Pancreas (tissue), 10 donors: ENCODE measurements at regions not wholly inside any gene's neighbourhood (a gene's known extent, or its start where the extent isn't known, plus 50 kb on each side); places are given as distances from the start of the nearest gene placed in this dataset.

Source experiments
- ATAC-seq, 4 donors: fragments of 200-7000 bp; cut with Tn5 transposase; one replicate each; pipeline versions ENCODE4 v1.8.0 to v1.9.1; 2020; ENCODE audit warnings: mild to moderate bottlenecking in 4 of 4, moderate library complexity in 4 of 4
- DNase-seq, 6 donors: peaks; one replicate each; pipeline ENCODE4 v3.0.0-alpha.2; 2020
- FAIRE-seq: peaks from 2 replicates; lab custom pipeline; 2012; peaks lifted over from hg19 to GRCh38; lab: Jason Lieb, UNC
- H3K27ac ChIP-seq, 4 donors: fragments of 200-600 bp; sonication (generic); 1 replicate in 3 of 4; 2 replicates in 1 of 4; pipeline versions ENCODE4 v1.5.0 to v1.8.0; 2020
- H3K27me3 ChIP-seq, 4 donors: fragments of 200-600 bp; one replicate each; pipeline ENCODE4 v1.8.0; 2021
- H3K36me3 ChIP-seq, 3 donors: fragments of 200-600 bp; sonication (generic) in 1 of 3; one replicate each; pipeline versions ENCODE4 v1.5.0 to v1.8.0; 2020 to 2021
- H3K4me1 ChIP-seq, 3 donors: fragments of 200-600 bp; one replicate each; pipeline ENCODE4 v1.8.0; 2021
- H3K4me3 ChIP-seq, 4 donors: fragments of 200-600 bp; sonication (generic) in 2 of 4; one replicate each; pipeline versions ENCODE4 v1.5.0 to v1.8.0; 2020 to 2021
- H3K9me3 ChIP-seq, 4 donors: fragments of 200-600 bp; one replicate each; pipeline ENCODE4 v1.8.0; 2021
- WGBS, 2 donors: extraction: QIAGEN DNeasy Blood & Tissue Kit; methylation state at CpG; one replicate each; pipeline ENCODE4 v1.1.7; 2013; 5-methylcytosine and 5-hydroxymethylcytosine counted together
- intact Hi-C, 3 donors: fragments of 100-400 bp; cut with DNase I; formaldehyde crosslinking; loops; one replicate each; pipeline versions ENCODE4 v1.11.1 to v1.14.2; 2022
- TF ChIP-seq, protein P1 (sequence below), 4 donors: fragments of 200-600 bp; sonication (generic) in 3 of 4; IDR thresholded peaks; one replicate each; pipeline versions ENCODE4 v1.5.0 to v1.8.0; 2021; ENCODE audit warnings: antibody characterized with exemption in 4 of 4
- donor health status: healthy with polysubstance abuse.
- donor health status: DM: no; HTN: no; CAD: no; lungs with moderate emphysema.
- donor health status: DM: no; HTN: no; CAD: no.
- donor health status: control.
- donor health status: control.
- donor health status: Bipolar disorder and iron deficiency.
- donor health status: DM: yes; HTN: yes; CAD: no.
- donor health status: DM: no; HTN: no; CAD: no.
- donor health status: DM: no; HTN: no; CAD: no.
- donor health status: DM: yes; HTN: yes; CAD: no.

- no peaks in the 10 kb centered on the region for H3K36me3 ChIP-seq
- H3K4me3 ChIP-seq, result no peak overlapping the region
- no peaks in the 10 kb centered on the region for H3K27me3 ChIP-seq
- H3K4me1 ChIP-seq, result no peaks in the 10 kb centered on the region
- DNase-seq (no peak), FAIRE-seq (no peak), ATAC-seq (no peak)
- TF ChIP-seq, protein P1, sequence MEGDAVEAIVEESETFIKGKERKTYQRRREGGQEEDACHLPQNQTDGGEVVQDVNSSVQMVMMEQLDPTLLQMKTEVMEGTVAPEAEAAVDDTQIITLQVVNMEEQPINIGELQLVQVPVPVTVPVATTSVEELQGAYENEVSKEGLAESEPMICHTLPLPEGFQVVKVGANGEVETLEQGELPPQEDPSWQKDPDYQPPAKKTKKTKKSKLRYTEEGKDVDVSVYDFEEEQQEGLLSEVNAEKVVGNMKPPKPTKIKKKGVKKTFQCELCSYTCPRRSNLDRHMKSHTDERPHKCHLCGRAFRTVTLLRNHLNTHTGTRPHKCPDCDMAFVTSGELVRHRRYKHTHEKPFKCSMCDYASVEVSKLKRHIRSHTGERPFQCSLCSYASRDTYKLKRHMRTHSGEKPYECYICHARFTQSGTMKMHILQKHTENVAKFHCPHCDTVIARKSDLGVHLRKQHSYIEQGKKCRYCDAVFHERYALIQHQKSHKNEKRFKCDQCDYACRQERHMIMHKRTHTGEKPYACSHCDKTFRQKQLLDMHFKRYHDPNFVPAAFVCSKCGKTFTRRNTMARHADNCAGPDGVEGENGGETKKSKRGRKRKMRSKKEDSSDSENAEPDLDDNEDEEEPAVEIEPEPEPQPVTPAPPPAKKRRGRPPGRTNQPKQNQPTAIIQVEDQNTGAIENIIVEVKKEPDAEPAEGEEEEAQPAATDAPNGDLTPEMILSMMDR (IDR thresholded peaks at IDR 0.05), result no peak
- intact Hi-C loops, result no loop called here
- H3K9me3 ChIP-seq, result no peaks in the 10 kb centered on the region
- whole genome bisulfite sequencing, 2 donors, result 71 to 87% methylated on average over 4 of the region's 4 CpGs
- no peak overlapping the region for H3K27ac ChIP-seq
Observed at GRCh38 chr3:6509576-6509975, 351.3 kb upstream of the GRM7 start.

DNA sequence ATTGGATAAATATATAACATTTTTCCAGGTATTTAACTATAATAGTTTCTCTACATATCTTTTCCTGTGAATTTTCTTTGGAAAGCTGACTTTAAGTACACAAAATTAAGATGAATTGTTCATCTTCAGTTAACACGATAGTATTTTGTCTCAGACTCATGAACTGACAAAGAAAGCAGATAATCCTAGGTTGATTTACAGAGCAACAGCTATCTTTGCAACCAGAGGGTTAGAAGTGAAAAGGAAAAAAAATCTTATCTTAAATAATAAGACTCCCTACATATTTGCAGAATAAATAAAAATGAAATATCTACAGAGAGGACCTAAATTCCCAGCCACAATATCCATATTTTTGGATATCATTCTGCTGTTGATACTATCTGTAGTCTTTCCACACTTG lies 350.2 kb upstream of the GRM7 start:
- H3K27ac ChIP-seq, result no peak overlapping the region
- WGBS, 2 donors, result 41 to 44% methylated on average over 1 of the region's 1 CpG
- intact Hi-C loops, result no loop called here
- H3K4me3 ChIP-seq, result no peak overlapping the region
- DNase-seq (no peak), FAIRE-seq (no peak), ATAC-seq (no peak)
- H3K9me3 ChIP-seq, result no peaks in the 10 kb centered on the region
- H3K27me3 ChIP-seq, result no peaks in the 10 kb centered on the region
- H3K36me3 ChIP-seq, result no peaks in the 10 kb centered on the region
- H3K4me1 ChIP-seq, result no peaks in the 10 kb centered on the region
- TF ChIP-seq, protein P1 (IDR thresholded peaks at IDR 0.05), result no peak

- Histone ChIP-seq H3K9me3 (no peaks in the 10 kb centered on the region), H3K27ac (no peak overlapping the region), H3K27me3 (no peaks in the 10 kb centered on the region), H3K36me3 (no peaks in the 10 kb centered on the region), H3K4me3 (no peak overlapping the region), H3K4me1 (no peaks in the 10 kb centered on the region)
- intact Hi-C loops, result no loop called here
- no peak for FAIRE-seq
- TF ChIP-seq, protein P1 (IDR thresholded peaks at IDR 0.05), result no peak
- DNase-seq, result no peak
- WGBS, 2 donors, result 71 to 72% methylated on average over 2 of the region's 2 CpGs
- no peak for ATAC-seq
Observed at GRCh38 chr3:6512172-6512800, 348.6 kb upstream of the GRM7 start.

DNA sequence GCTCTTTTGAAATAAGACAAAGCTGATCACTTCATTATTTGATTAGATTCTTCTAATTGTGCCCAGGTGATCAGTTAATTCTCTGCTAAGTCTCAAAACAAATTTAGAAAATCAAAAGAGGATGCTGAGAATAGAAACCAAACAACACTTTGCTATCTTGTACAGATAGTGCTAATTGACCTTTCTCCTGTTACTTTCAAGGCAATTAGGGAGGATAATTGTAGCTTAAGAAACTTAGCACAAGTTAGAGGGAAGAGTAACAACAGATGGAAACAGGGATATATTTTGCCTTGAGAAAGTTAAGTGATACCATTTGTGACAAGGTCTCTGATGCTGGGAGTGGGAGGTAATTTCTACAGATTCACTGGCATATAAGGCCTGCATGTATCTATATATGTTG lies 344.8 kb upstream of the GRM7 start:
- ATAC-seq, result no peak
- Histone ChIP-seq H3K27me3 (no peaks in the 10 kb centered on the region), H3K4me1 (no peaks in the 10 kb centered on the region), H3K27ac (no peak overlapping the region), H3K4me3 (no peak overlapping the region), H3K9me3 (no peaks in the 10 kb centered on the region), H3K36me3 (no peaks in the 10 kb centered on the region)
- intact Hi-C loops, result no loop called here
- TF ChIP-seq, protein P1 (IDR thresholded peaks at IDR 0.05), result no peak
- no peak for DNase-seq
- FAIRE-seq, result no peak

- Histone ChIP-seq H3K36me3 (no peaks in the 10 kb centered on the region), H3K9me3 (no peaks in the 10 kb centered on the region), H3K4me1 (no peaks in the 10 kb centered on the region), H3K4me3 (no peak overlapping the region), H3K27ac (no peak overlapping the region), H3K27me3 (no peaks in the 10 kb centered on the region)
- FAIRE-seq, result no peak
- WGBS, 2 donors, result 78% methylated on average over 2 of the region's 2 CpGs
- ATAC-seq, result no peak
- DNase-seq, result no peak
- TF ChIP-seq, protein P1 (IDR thresholded peaks at IDR 0.05), result no peak
- intact Hi-C loops, result no loop called here
Observed at GRCh38 chr3:6516694-6517093, 344.2 kb upstream of the GRM7 start.
